Hepatocyte (in vitro differentiated cells): ENCODE measurements at regions not wholly inside any gene's neighbourhood (a gene's known extent, or its start where the extent isn't known, plus 50 kb on each side); places are given as distances from the start of the nearest gene placed in this dataset.

ENCODE experiments used
- DNase-seq: peaks from one replicate; pipeline ENCODE4 v3.0.0-alpha.2; 2016; ENCODE audit warnings: low spot score
- H2AFZ ChIP-seq: fragments of 200-600 bp; sonication (generic); 2 replicates; pipeline ENCODE4 v1.6.0; 2016; ENCODE audit warnings: antibody characterized with exemption, mild to moderate bottlenecking
- H3K27ac ChIP-seq: fragments of 200-600 bp; sonication (generic); 2 replicates; pipeline ENCODE4 v1.5.1; 2016; ENCODE audit warnings: mild to moderate bottlenecking
- H3K27me3 ChIP-seq: fragments of 200-600 bp; sonication (generic); 2 replicates; pipeline ENCODE4 v1.6.1; 2016
- H3K36me3 ChIP-seq: fragments of 200-600 bp; sonication (generic); replicated peaks from 2 replicates; pipeline ENCODE4 v1.5.1; 2016; ENCODE audit warnings: low read depth; ENCODE audit not compliant: insufficient read depth
- H3K4me1 ChIP-seq: fragments of 200-600 bp; sonication (generic); 2 replicates; pipeline ENCODE4 v1.5.1; 2016; ENCODE audit warnings: mild to moderate bottlenecking, moderate library complexity; ENCODE audit not compliant: insufficient read depth
- H3K4me2 ChIP-seq: fragments of 200-600 bp; sonication (generic); 2 replicates; pipeline ENCODE4 v1.6.0; 2016
- H3K4me3 ChIP-seq: fragments of 200-600 bp; sonication (generic); 2 replicates; pipeline ENCODE4 v1.5.1; 2016; ENCODE audit warnings: mild to moderate bottlenecking
- H3K79me2 ChIP-seq: fragments of 200-600 bp; sonication (generic); 2 replicates; pipeline ENCODE4 v1.6.0; 2017; ENCODE audit warnings: mild to moderate bottlenecking
- H3K9me2 ChIP-seq: fragments of 200-600 bp; sonication (generic); replicated peaks from 2 replicates; pipeline ENCODE4 v1.6.0; 2017; ENCODE audit warnings: mild to moderate bottlenecking; ENCODE audit not compliant: insufficient read depth
- H3K9me3 ChIP-seq: fragments of 200-600 bp; sonication (generic); 2 replicates; pipeline ENCODE4 v1.5.1; 2016; ENCODE audit warnings: low read depth, mild to moderate bottlenecking
- H4K20me1 ChIP-seq: fragments of 200-600 bp; sonication (generic); 2 replicates; pipeline ENCODE4 v1.6.0; 2016; ENCODE audit warnings: mild to moderate bottlenecking; ENCODE audit not compliant: insufficient read depth, poor library complexity, severe bottlenecking
- EZH2 ChIP-seq: fragments of 200-600 bp; sonication (generic); IDR thresholded peaks from 2 replicates; pipeline ENCODE4 v1.6.1; 2016; ENCODE audit warnings: antibody characterized with exemption, mild to moderate bottlenecking, borderline replicate concordance
- EZH2phosphoT487 ChIP-seq: fragments of 200-600 bp; sonication (generic); IDR thresholded peaks from one replicate; pipeline ENCODE4 v1.6.1; 2018; ENCODE audit warnings: antibody characterized with exemption, mild to moderate bottlenecking, low read depth, moderate library complexity; ENCODE audit not compliant: unreplicated experiment, severe bottlenecking
- WGBS: methylation state at CpG from one replicate; pipeline ENCODE4 v1.1.6; 2016; ENCODE audit warnings: low lambda C conversion rate; ENCODE audit errors: missing lambda C conversion rate; 5-methylcytosine and 5-hydroxymethylcytosine counted together
- TF ChIP-seq, protein P1 (sequence below): fragments of 200-600 bp; sonication (generic); IDR thresholded peaks from 2 replicates; pipeline ENCODE4 v1.5.1; 2016; ENCODE audit warnings: antibody characterized with exemption, mild to moderate bottlenecking; ENCODE audit not compliant: poor library complexity

GRCh38 chr5:2112173-2113025 lies 229.7 kb upstream of the IRX4 start:
- H3K9me2 ChIP-seq, result no peaks in the 10 kb centered on the region
- no peak overlapping the region for H3K4me3 ChIP-seq
- H3K27me3 ChIP-seq, result no peaks in the 10 kb centered on the region
- no peaks in the 10 kb centered on the region for H4K20me1 ChIP-seq
- H3K4me2 ChIP-seq, result no peak overlapping the region
- TF ChIP-seq EZH2phosphoT487, result no peak
- WGBS, result 79% methylated on average over 28 of the region's 28 CpGs
- no peak for DNase-seq
- H3K79me2 ChIP-seq, result no peaks in the 10 kb centered on the region
- H2AFZ ChIP-seq, result no peak overlapping the region
- H3K36me3 ChIP-seq, result no peaks in the 10 kb centered on the region
- H3K27ac ChIP-seq, result no peak overlapping the region
- no peaks in the 10 kb centered on the region for H3K4me1 ChIP-seq
- no peaks in the 10 kb centered on the region for H3K9me3 ChIP-seq

DNA sequence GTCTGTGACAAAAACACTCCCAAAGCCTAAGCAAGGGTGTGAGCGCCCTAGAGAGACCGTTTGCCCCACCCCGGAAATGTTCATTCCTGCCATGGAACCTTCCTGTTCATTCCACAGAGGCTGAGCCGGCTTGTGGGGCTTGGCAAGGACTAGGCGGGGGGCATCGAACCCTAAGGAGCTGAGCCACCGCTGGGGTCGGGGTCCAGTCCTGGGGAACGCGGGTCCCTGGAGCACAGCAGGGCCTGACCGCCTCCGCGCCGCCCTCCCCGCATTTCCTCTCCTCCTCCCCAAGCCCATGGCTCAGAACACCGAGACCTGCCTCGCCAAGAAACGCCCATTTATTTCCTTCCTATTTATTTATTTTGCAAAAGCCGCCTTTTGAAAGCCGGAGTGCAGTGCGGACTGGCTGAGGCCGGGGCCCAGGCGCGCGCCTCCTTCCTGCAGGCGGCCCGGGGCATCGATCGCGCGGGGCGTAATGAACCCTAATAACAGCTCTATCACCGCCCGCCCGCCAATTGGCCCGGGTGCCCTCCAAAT lies 228.9 kb upstream of the IRX4 start:
- Histone ChIP-seq H3K9me3 (no peaks in the 10 kb centered on the region), H3K4me1 (no peaks in the 10 kb centered on the region), H3K4me2 (no peak overlapping the region), H3K79me2 (no peaks in the 10 kb centered on the region), H2AFZ (no peak overlapping the region), H3K9me2 (no peaks in the 10 kb centered on the region), H4K20me1 (no peaks in the 10 kb centered on the region), H3K36me3 (no peaks in the 10 kb centered on the region), H3K4me3 (no peak overlapping the region), H3K27me3 (no peaks in the 10 kb centered on the region), H3K27ac (no peak overlapping the region)
- TF ChIP-seq, protein P1, sequence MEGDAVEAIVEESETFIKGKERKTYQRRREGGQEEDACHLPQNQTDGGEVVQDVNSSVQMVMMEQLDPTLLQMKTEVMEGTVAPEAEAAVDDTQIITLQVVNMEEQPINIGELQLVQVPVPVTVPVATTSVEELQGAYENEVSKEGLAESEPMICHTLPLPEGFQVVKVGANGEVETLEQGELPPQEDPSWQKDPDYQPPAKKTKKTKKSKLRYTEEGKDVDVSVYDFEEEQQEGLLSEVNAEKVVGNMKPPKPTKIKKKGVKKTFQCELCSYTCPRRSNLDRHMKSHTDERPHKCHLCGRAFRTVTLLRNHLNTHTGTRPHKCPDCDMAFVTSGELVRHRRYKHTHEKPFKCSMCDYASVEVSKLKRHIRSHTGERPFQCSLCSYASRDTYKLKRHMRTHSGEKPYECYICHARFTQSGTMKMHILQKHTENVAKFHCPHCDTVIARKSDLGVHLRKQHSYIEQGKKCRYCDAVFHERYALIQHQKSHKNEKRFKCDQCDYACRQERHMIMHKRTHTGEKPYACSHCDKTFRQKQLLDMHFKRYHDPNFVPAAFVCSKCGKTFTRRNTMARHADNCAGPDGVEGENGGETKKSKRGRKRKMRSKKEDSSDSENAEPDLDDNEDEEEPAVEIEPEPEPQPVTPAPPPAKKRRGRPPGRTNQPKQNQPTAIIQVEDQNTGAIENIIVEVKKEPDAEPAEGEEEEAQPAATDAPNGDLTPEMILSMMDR, result no peak
- TF ChIP-seq EZH2 (no peak), EZH2phosphoT487 (no peak)
- no peak for DNase-seq
- 93% methylated on average over 31 of the region's 36 CpGs for WGBS

DNA sequence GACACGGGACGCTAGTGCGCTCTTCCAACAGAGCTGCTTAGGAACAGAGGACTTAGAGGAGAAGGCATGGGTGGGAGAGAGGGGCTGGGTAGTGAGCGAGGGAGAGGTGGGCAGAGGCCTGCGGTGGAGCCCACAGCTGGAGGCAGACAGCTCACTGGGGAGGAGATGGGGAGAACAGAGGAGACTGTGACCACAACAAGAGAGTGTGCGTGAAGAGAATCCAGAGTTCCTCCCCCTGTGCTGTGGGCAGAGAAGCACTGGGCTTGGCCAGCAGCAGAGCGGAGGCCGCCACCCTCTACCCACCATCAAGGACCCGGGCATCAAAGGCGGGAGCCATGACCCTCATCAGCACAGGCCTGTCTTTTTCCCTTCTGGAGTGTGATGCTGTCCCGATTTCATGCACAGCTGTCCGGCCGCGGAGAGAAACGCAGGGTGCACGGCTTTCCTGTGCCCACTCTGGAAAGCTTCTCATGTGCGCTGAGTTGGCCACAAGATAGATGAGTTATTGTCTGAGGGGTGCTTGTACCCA lies 228.3 kb upstream of the IRX4 start:
- Histone ChIP-seq H2AFZ (no peak overlapping the region), H3K36me3 (no peaks in the 10 kb centered on the region), H3K4me2 (no peak overlapping the region), H4K20me1 (no peaks in the 10 kb centered on the region), H3K27ac (no peak overlapping the region), H3K9me3 (no peaks in the 10 kb centered on the region), H3K79me2 (no peaks in the 10 kb centered on the region), H3K27me3 (no peaks in the 10 kb centered on the region), H3K4me1 (no peaks in the 10 kb centered on the region), H3K9me2 (no peaks in the 10 kb centered on the region), H3K4me3 (no peak overlapping the region)
- TF ChIP-seq EZH2, result no peak
- no peak for TF ChIP-seq EZH2phosphoT487
- TF ChIP-seq, protein P1, result no peak
- WGBS, result 93% methylated on average over 17 of the region's 17 CpGs
- DNase-seq, result no peak

DNA sequence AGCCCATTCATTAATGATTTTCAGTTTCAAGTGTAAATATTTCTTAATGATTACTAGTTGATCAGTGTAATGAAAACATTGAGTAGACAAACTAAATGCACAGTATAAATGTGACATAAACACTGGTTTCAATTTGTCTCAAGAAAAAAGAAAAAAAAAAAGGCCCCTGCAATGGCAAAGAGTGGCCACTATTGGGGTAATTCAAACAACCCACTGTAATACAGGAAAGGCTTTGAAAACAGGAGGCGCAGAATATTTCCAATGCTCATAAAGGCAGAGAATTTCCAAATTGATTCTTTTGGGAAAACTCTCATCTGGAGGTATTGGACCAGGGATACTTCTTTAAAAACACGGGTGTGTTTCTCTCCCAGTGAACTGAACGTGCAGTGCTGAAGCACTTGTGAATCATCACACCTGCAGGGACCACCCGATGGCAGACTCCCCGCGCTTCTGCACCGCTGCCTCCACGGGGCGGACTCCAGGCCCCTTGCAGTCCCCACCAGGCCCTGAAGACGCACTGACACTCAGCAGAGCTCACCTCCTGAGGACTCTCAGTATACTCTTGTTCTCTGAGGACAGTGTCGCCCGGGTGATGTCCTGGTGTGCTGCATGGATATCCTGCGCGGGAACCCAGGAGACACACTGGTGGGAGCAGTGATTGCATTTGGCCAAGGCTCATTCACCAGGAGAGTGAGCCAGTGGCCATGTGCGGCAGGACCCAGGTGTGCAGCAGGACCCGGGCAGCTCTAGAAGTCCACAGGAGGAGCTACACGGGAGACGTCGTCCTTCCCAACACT lies 227.6 kb upstream of the IRX4 start:
- Histone ChIP-seq H3K36me3 (no peaks in the 10 kb centered on the region), H4K20me1 (no peaks in the 10 kb centered on the region), H3K79me2 (no peaks in the 10 kb centered on the region), H3K27me3 (no peaks in the 10 kb centered on the region), H3K9me2 (no peaks in the 10 kb centered on the region), H3K4me2 (no peak overlapping the region), H2AFZ (no peak overlapping the region), H3K9me3 (no peaks in the 10 kb centered on the region), H3K27ac (no peak overlapping the region), H3K4me1 (no peaks in the 10 kb centered on the region), H3K4me3 (no peak overlapping the region)
- TF ChIP-seq, protein P1, result no peak
- TF ChIP-seq EZH2phosphoT487 (no peak), EZH2 (no peak)
- no peak for DNase-seq
- 93% methylated on average over 19 of the region's 19 CpGs for WGBS
